HG02610 (cell line): ENCODE measurements at regions not wholly inside any gene's neighbourhood (a gene's known extent, or its start where the extent isn't known, plus 50 kb on each side); places are given as distances from the start of the nearest gene placed in this dataset.

Experiments used
- ATAC-seq: cut with Tn5 transposase; IDR thresholded peaks from one replicate; pipeline ENCODE4 v1.9.1; 2021; ENCODE audit warnings: mild to moderate bottlenecking, moderate library complexity; ENCODE audit not compliant: unreplicated experiment

GRCh38 chr5:98102936-98103335 is 670.5 kb upstream of the RGMB start:
- ATAC-seq, result no peak

- no peak for ATAC-seq
Observed at GRCh38 chr5:98103807-98104206, 669.7 kb upstream of the RGMB start.

- ATAC-seq, result no peak
Observed at GRCh38 chr5:98104454-98105188, 668.8 kb upstream of the RGMB start.

- ATAC-seq, result no peak
Observed at GRCh38 chr5:98105681-98106080, 667.8 kb upstream of the RGMB start.

- no peak for ATAC-seq
Observed at GRCh38 chr5:98106116-98107031, 667.1 kb upstream of the RGMB start.

- ATAC-seq, result no peak
Observed at GRCh38 chr5:98108497-98108896, 665.0 kb upstream of the RGMB start.

GRCh38 chr5:98109561-98110006 is 663.9 kb upstream of the RGMB start:
- ATAC-seq, result no peak

- ATAC-seq, result no peak
Observed at GRCh38 chr5:98110282-98110691, 663.2 kb upstream of the RGMB start.

GRCh38 chr5:98110791-98111190 is 662.7 kb upstream of the RGMB start:
- no peak for ATAC-seq

GRCh38 chr5:98111686-98112085 is 661.8 kb upstream of the RGMB start:
- no peak for ATAC-seq

GRCh38 chr5:98121036-98121936 is 652.2 kb upstream of the RGMB start:
- no peak for ATAC-seq

GRCh38 chr5:98128271-98128670 is 645.2 kb upstream of the RGMB start:
- no peak for ATAC-seq

- no peak for ATAC-seq
Observed at GRCh38 chr5:98128846-98129245, 644.6 kb upstream of the RGMB start.

- no peak for ATAC-seq
Observed at GRCh38 chr5:98130261-98131035, 643.0 kb upstream of the RGMB start.

GRCh38 chr5:98144116-98144515 is 629.3 kb upstream of the RGMB start:
- ATAC-seq, result no peak

GRCh38 chr5:98144710-98145109 is 628.8 kb upstream of the RGMB start:
- no peak for ATAC-seq

GRCh38 chr5:98157368-98157767 is 616.1 kb upstream of the RGMB start:
- no peak for ATAC-seq

GRCh38 chr5:98158440-98158839 is 615.0 kb upstream of the RGMB start:
- ATAC-seq, result no peak

- ATAC-seq, result no peak
Observed at GRCh38 chr5:98163796-98164493, 609.5 kb upstream of the RGMB start.

GRCh38 chr5:98168871-98169270 is 604.6 kb upstream of the RGMB start:
- no peak for ATAC-seq
